ENCODE measurements at regions not wholly inside any gene's neighbourhood (a gene's known extent, or its start where the extent isn't known, plus 50 kb on each side); places are given as distances from the start of the nearest gene placed in this dataset.

DNA sequence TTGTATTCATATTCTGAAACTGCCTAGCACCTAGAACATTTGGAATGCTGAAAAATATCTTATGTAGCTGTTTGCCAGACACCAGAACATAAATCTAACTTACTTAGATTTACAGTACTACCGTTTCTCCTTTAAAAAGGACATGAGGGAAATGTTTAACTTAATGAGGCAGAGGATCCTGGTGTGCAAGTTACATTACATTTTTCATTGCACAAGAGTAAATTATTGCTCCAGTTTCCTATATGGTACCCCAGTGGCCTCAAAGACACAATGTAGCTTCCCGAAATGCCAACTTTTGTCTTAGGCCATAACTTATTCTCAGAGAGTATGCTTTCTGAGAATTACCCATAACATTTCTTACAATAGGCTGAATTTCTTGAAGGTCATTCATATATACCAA lies 105.5 kb upstream of the DTNA start:
- no peak for TF ChIP-seq POLR2A (IDR thresholded peaks at IDR 0.05)
- TF ChIP-seq, protein P1, sequence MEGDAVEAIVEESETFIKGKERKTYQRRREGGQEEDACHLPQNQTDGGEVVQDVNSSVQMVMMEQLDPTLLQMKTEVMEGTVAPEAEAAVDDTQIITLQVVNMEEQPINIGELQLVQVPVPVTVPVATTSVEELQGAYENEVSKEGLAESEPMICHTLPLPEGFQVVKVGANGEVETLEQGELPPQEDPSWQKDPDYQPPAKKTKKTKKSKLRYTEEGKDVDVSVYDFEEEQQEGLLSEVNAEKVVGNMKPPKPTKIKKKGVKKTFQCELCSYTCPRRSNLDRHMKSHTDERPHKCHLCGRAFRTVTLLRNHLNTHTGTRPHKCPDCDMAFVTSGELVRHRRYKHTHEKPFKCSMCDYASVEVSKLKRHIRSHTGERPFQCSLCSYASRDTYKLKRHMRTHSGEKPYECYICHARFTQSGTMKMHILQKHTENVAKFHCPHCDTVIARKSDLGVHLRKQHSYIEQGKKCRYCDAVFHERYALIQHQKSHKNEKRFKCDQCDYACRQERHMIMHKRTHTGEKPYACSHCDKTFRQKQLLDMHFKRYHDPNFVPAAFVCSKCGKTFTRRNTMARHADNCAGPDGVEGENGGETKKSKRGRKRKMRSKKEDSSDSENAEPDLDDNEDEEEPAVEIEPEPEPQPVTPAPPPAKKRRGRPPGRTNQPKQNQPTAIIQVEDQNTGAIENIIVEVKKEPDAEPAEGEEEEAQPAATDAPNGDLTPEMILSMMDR (IDR thresholded peaks at IDR 0.05): no peak
